ENCODE measurements at regions not wholly inside any gene's neighbourhood (a gene's known extent, or its start where the extent isn't known, plus 50 kb on each side); places are given as distances from the start of the nearest gene placed in this dataset.
"Not testable (repeated sequence)": the region's sequence is repeated elsewhere in the genome, so short reads cannot be mapped to it uniquely, and the experiment has no call there.

DNA sequence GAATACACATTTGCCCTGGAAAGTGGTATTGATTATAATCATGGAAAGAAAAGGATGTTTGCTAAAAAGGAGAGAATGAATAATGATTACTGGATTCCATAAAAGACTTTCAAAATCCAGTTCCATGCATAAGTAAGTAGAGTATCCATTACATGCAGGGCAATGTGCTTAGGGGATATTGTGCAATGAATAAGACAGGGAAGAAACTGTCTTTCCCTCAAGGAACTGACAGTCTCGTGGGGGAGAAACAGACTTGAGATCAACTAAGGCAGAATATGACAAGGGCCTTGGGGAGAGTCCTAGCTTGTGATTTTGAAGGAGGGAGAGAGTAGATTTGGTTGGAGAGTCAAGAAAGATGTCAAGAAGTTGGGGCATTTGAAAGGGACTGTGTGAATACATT is 130.6 kb downstream of the SPP2 start:
- no peak for DNase-seq

DNA sequence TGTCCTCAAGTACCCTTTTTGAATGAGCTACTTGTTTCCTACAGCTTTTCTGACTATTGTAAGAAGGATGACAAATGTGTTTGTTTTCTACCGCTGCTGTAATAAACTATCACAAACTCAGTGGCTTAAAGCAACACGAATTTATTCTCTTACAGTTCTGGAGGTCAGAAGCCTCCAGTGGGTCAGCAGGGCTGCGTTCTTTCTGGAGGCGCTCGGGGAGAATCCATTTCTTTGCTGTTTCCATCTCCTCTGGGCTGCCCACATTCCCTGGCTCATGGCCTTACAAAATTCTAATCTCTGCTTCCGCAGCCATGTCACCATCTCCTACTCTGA is 128.5 kb downstream of the SPP2 start:
- DNase-seq: no peak

DNA sequence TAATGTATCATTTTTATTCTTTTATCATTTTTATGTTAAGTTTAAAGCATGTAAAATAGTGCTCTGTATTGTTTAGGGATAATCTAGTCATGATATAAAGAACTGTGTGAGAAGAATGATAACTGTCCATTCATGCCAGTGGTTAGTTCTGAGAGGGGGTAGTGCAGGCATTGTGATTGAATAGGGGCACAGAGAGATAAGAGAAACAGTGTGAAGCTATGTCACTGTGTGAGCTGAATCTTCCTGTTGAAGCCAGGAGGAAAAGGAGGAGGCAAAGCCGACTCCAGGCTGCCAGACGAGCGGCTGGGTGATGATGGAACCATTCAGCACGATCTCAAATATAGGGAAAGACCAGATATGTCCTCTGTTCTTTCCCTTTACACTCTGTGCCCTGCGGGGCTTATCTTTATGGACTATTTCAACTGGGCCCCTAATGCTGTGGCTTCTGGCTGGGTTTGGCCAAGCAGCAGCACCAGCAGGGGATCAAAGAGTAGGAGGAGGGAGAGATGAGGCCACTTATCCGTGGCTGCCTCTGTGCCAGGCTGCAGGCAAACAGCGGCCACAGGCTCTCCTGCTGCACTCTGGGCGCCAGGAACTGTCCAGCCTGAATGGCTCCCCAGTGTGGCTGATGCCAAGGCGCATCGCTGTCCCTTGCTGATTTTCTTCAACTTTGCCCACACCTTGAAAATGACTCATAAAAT is 128.0 kb downstream of the SPP2 start:
- DNase-seq: peak in 1 of 2 experiments; percentile 26

DNA sequence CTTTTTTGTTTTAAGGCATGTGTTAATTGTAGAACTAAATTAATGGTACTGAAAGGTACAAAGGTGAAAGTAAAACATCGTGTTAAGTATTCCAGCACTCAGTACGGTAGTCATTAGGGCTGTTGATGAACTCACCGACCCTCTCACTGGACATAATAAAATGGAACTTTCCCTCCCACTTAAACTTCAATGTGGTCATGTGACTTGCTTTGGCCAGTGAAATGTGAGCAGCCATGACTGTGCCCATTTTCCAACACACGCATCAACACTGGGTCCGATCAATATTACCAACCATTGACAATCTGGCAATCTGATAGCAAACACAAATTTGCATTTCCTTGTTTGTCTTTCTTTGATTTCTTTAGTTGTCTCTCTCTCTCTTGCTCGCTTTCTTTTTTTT is 125.1 kb downstream of the SPP2 start:
- no peak for DNase-seq

DNA sequence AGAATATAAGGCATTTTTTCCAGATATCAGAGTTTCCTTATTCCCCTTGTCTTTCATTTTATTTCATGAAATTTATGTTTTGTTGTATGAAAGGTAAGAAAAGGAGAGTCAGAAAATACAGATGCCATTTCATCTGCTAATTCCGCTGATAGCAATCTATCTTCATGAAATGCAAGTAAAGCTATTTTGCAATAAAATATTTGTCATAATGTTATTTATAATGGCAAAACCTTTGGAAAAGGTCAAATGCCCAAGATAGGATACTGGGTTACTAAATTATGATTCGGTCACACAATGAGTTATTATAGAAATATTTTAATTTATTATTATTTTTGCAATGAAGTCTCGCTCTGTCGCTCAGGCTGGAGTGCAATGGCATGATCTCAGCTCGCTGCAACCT is 124.2 kb downstream of the SPP2 start:
- no peak for DNase-seq

DNA sequence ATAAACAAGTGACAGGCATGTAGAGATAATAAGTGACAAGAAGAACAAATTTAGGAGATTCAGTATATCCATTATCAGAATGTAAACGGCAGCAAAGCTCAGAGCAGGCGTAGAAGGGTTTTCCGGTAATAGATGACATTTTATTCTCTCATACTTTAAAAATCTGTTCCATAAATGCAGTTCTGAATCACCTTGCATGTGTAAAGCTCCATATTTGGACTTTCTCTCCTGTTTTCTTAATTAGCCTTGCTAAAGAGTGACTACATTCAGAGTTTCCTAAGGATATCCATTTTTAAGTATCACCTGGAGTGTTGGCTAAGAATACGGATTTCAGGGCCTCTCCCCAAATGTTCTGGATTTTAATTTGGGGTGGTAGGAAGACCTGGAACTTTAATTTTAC is 122.0 kb downstream of the SPP2 start:
- no peak for DNase-seq

DNA sequence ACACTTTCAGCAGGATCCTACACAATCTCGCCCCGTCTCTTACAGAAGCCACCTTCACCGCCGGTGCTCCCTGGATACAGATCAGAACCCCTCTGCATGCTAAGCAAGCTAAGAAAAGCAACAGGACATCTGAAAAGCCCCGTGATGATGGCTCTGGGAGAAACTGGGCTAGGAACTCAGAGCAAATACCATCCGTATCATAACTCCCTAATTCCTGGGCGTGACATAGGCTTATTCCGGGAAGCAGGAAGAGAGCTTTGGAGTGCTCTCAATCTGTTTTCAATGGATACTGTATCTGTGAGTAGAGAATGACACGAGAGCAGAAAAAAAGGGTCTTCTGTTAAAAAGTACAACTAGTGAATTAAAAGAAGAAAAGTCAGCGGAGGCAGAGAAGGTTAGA is 121.6 kb downstream of the SPP2 start:
- DNase-seq: peak in 1 of 2 experiments; percentile 32

DNA sequence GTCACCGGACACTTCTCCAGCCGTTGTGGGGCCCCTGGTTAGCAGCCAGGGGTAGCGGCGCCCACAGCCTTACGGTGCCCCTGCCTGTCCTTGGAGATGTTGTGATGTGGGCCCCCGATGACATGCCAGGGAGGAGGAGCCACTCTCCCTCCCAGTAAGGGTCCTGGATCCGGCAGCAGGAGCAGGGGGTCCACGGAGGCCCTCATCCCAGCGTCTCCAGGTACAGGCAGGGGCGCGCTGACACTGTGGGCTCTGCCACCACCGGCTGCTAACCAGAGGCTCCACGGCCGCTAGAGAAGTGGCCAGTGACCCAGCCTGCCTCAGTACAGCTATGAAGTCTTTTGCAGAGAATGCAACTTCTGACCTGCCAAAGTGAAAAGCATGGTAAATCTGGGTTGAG is 121.2 kb downstream of the SPP2 start:
- no peak for DNase-seq

DNA sequence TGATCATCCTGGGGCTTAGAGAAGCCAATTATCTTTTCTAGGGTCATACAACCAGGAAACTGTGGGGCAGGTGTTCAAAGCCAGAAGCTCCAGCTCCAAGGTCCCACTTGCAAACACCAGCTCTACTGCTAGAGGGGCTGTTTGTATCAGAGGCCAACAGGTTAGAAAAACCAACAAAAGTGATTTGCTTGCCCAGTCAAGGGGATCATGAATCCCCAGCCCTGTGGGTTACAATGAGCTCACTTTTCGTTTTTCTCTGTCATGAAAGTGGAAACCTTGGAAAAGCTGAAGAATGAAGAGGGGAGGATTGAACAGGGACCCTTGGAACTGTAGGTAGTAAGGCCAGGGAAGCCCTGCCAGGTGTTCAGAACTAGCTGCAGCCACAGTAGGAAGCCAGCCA is 119.2 kb downstream of the SPP2 start:
- no peak for DNase-seq

DNA sequence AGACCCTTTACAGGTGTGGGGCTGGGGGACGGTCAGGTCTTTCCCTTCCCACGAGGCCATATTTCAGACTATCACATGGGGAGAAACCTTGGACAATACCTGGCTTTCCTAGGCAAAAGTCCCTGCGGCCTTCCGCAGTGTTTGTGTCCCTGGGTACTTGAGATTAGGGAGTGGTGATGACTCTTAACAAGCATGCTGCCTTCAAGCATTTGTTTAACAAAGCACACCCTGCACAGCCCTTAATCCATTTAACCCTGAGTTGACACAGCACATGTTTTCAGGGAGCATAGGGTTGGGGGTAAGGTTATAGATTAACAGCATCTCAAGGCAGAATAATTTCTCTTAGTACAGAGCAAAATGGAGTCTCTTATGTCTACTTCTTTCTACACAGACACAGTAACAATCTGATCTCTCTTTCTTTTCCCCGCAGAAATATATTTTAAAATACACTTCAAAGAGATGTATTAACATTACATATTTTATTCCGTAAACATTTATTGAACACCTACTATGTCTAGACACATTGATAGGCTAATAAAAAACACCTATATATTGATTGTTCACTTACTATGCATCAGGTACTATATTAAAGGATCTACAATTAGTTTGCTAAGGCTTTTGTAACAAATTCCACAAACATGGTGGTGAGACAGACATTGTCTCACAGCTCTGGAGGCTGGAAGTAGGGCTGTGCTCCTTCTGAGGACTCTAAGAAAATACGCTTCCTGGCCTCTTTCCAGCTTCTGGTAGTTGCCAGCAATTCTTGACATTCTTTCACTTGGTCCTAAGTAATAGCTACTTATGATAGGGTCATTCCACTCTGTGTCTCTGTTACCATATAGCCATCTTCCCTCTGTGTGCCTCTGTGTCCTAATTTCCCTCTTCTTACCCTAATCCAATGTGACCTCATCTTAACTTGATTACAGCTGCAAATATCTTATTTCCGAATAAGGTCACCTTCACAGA is 118.4 kb downstream of the SPP2 start:
- DNase-seq: not testable (repeated sequence)

DNA sequence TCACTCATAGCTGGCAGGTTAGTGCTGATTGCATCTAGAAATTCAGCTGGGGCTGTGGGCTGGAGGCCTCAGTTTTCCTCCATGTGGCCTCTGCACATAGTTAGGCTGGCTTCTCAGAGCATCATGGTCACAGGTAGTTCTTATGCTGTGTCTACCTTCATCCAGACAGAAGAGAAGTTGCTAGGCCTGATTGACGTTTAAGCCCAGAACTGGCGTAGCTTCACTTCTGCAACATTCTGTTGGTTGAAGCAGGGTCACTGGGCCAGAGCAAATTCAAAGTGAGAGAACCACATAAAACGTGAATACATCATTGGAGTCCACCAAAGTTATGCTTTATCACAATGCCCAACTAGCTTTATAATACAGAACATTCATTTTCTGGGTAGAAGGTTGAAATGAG is 116.0 kb downstream of the SPP2 start:
- no peak for DNase-seq

DNA sequence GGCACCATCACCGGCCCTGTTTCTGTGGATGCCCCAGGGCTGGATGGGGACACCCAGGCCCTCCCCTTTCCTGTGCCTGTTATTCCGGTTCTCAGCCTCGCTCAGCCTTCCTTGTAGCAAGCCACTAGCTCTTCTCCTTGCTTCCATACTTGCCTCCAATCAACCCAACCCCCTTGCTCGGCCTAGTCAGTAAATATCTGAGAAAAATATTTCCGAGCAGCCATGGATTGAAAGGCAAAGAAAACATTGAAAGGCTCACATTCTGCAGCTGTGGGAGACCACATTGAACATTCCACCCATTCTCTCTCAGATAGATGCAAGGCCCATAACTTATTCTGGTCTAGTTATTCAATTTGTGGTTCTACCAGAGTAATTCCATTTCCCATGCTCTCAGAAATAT is 114.9 kb downstream of the SPP2 start:
- DNase-seq: no peak

DNA sequence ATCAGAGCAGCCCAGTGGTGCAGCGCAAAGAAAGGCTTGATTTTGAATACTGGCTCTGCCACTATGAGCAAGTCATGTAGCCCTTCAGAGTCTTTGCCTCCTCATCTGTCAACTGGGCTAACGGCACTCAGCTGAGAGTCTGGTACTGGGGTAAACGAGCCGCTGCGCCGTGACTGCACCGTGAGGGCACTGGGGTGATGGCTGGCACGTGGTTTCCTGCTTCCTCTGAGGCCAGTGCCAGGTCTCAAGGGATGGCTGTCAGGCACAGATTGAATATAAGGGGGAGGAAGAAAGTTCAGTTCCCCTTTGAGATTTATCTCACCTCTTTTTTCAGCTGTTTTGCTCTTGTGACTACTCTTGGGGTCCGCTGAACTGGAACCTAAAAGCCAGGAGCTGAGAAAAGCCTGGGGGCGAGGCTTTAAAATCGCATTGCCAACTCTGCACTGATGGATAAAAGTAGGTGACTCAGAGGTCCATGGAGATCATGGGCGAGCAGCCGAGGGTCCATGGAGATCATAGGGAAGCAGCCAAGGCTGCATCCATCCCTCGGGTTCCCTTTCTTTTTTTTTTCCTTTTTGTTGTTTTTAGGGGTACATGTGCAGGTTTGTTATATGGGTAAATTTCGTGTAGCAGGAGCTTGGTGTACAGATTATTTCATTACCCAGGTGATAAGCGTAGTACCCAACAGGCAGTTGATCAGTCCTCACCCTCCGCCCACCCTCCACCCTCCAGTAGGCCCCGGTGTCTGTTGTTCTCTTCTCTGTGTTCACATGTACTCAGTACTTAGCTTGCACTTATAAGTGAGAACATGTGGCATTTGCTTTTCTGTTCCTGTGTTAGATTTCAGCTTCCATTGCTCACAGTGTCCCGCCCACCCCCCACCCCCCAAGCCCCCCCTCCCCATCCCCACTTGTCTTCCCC is 114.3 kb downstream of the SPP2 start:
- DNase-seq: no peak

DNA sequence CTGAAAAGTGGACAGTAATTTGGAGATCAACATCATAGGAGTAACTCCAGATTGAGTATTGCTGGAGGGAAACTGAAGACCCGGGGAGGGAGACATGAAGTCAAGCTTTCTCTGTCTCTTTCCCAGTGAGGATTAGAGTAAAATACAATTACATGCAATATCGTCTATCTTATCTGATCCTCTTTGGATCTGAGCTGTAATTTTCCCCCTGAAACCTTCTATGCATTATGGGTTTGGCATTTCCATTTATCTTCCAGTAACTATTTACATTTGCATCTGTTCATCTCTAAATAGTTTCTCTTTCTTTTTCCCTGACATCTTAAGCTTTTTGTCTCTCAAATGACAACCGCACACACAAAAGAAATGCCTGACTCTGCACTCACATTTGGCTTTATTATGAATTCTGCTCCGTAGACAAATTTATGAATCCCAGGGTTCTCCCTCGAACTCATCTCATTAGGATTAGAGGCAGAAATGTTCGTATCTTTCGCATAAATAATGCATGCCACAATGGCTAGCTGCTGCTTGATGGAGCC is 113.1 kb downstream of the SPP2 start:
- no peak for DNase-seq

DNA sequence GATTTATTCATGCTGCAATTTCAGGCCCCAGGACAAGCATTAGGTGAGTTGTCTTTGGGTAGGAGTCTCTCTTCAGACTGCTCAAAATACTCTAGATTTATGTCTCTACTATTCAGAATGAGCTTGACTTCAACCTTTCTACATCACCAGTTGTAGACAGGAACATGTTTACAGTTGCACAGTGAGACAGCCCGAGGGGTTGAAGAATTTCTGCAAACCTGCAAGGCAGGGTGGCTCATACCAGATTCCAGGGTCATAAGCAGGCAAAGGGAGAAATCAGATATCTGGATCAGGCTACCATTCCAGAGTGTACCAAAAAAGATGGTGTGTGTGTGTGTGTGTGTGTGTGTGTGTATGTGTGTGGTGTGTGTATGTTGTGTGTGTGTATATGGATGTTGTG is 112.4 kb downstream of the SPP2 start:
- no peak for DNase-seq

DNA sequence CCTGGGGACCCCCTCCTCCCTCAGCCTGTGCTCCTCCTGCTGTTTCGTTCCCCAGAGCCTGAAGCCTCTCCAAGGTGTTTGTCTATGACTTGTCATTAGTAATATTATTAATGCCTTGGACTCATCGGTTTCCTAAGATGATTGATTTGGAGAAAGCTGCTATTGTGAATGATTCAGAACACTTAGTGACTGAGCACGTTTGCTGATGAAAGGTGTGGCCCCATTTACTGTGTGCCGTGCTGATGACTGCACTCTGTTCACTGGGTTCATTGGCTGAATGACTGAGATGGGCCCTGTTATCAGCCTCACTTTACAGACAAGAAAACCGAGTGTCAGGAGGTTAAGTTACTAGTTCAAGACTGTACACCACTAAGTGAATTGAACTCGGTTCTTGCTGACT is 111.4 kb downstream of the SPP2 start:
- DNase-seq: no peak

DNA sequence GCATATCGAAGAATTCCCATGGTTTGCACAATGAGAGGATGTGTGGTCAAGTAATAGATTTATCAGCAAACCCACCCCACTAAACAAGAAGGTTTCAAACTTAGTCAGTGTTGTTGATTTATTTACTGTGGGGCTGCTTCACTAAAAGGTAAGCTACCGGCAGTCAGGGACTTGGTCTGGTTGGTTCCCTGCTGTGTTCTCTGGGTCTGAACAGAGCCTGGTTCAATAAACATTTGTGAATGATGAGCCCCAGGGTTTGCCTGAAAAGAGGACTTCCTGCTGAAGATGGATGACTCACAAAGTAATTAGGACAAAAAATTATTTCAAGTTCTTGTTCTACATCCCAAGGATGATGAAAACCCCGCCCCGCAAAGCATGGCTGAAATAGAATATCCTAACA is 108.3 kb downstream of the SPP2 start:
- no peak for DNase-seq

DNA sequence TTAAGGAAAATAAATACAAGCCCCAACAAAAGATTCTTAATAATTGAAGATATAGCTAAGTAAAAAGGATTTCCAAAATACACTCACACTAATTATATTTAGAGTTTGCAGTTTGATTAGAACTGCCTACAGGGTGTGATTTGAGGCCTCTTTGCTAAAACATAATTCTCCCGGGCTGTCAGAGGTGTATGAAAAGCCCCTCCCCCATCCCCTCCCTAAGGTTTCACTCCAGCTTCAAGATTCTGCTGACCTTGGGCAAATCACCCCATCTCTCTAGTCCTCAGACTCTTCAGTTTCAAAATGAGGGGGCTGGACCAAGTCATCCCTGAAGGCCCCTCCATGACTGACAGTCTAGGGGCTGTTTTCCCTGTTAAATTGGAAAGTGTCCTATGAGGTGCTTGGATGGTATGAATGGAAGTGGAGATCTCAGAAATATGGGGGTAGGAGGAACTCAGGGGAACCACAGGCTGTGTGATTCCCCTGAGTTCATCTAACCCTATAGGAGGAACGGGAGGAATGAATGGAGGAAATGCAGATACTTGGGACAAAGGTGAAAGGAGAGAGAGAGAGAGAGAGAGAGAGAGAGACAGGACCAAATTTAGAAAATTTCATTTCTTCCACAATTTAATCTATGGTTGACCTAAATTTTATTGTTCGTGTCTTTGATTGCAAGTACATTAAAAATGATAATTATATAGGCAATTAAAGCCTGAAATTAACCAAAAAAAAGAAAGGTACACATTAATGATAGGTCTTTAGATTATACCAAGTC is 107.5 kb downstream of the SPP2 start:
- DNase-seq: no peak

DNA sequence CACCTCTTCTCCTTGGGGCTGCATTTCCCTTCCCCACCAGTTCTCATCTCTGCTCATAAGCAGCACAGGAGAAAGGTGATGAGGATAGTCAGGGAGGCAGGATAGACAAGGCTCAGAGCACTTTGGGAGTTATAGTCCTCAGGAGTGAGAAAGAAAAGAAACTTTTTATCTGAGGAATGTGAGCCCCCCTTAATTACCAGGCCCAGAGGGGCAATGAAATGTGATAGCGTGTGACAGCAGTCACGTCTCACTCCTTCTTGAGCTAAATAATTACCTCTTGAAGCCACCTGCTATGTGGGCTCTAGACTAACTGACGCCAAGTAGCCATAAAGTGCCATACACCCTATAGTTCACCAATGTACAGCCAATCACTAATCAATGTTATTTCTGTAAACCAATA is 105.8 kb downstream of the SPP2 start:
- peak in 1 of 2 experiments; percentile 7 for DNase-seq

DNA sequence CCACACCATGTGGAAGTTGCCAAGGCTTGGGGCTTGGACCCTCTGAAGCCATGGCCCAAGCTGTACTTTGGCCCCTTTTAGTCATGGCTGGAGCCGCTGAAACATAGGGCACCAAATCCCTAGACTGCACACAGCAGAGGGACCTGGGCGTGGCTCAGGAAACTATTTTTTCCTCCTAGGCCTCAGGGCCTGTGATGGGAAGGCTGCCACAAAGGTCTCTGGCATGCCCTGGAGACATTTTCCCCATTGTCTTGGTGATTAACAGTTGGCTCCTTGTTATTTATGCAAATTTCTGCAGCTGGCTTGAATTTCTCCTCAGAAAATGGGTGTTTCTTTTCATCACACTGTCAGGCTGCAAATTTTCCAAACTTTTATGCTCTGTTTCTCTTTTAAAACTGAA is 102.3 kb downstream of the SPP2 start:
- DNase-seq: not testable (repeated sequence)

DNA sequence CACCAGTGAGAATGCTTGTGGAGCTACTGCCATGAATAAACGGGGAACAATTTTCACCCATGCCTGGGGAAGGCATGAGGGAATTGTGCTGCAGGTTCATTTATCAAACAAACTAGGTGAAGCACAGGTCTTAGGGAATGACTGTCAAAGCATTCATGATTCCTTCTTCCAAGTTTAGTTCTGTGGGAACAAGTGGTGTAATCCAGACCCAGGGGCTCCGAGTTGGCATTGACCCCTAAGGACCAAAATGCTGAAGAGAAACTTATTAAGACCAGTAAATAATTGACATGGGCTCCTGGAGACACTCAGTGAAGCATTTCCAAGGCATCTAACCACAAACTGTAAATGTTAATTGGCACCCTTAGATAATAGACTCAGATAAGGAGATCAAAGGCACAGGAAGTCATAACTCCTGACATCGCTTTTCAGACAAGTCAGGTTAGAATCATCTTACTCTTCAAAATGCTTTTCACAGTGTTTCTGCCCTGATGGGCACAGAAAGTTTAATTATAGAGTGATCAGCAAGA is 96.9 kb downstream of the SPP2 start:
- DNase-seq: no peak
